HG02852 (cell line): ENCODE measurements at regions not wholly inside any gene's neighbourhood (a gene's known extent, or its start where the extent isn't known, plus 50 kb on each side); places are given as distances from the start of the nearest gene placed in this dataset.

Source experiments
- ATAC-seq: cut with Tn5 transposase; IDR thresholded peaks from one replicate; pipeline ENCODE4 v1.9.1; 2021; ENCODE audit warnings: mild to moderate bottlenecking, moderate library complexity; ENCODE audit not compliant: unreplicated experiment

DNA sequence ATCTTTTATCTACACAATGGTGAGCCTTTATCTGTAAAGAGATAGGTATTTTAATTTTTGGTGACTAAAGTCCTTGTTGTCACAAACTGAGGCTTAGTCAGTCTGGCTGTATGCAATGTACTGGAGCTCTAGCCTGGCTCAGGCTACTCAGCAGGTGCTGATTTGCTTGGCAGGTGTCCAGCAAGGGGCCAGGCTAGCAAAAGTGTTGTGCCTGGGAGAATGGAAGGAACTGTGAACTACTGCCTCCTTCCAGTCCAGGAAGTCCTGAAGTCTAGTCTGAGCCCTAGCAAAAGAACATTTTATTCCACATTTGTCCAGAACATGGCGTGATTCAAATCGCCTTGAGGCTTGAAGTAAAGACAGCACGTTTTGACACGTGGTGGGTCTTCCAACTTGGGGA, 260.5 kb downstream of the CCDC85A start:
- ATAC-seq = no peak

GRCh38 chr2:56448403-56449001, 264.7 kb downstream of the CCDC85A start:
- ATAC-seq = no peak

DNA sequence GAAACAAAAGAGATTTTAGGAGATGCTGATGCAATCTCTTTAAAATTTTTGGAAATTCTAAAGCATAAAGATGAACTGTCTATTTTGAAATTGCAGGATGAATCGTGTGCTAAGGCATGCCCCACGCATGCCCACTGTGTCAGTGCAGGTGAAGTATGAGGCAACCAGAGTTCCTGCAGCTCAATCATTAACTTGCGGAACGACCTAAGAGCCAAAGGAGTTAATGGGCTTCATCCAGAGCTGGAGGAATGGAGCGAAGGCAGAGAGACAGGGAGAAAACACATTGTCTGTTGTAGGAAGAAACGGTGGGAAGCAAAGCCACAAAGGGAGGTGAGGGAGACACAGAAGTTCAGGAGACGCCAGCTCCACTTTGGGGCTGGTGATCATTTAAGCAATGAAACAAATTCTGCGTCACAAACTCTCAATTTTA, 265.2 kb downstream of the CCDC85A start:
- ATAC-seq = no peak

GRCh38 chr2:56449449-56449860, 265.7 kb downstream of the CCDC85A start:
- ATAC-seq = no peak

GRCh38 chr2:56450047-56450446, 266.3 kb downstream of the CCDC85A start:
- no peak for ATAC-seq

- no peak for ATAC-seq
Measured at GRCh38 chr2:56450772-56451171, 267.0 kb downstream of the CCDC85A start.

- no peak for ATAC-seq
Measured at GRCh38 chr2:56455642-56456041, 271.9 kb downstream of the CCDC85A start.

DNA sequence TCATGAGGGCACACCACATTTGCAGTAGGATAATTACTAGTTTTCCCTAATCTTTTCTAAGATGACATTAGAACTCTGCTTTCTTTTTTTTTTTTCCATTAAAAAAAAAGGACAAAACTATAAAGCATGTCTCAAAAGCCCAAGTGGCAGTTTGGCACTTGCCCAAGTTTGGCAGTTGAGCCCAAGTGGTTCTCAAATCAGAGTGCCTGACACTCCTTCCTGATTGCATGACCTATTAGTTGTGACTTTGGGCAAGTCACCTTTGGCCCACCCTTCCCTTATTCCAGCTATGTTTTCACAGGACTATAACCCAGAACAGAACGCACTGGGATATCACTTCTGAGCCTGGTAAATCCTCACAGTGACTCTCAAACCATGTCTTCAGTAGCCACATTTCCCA, 273.0 kb downstream of the CCDC85A start:
- no peak for ATAC-seq

DNA sequence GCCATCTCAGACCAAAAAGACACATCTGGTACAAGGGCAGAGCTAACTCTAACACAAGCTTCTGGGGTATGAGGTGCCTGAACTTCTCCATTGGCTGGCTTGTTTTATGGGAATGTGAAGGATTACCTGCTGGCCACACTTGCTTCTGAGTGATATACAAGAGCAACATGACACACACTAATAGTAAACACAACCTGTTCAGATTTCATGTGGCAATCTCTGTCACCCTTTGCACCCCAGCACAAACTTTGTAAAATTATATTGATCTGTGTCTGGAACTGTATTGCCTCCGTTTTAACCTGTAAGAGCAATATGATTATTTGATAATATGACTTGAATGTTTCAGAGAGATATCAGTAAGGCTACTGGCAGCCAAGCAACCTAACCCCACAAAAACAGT, 276.7 kb downstream of the CCDC85A start:
- ATAC-seq = no peak

- ATAC-seq = no peak
Measured at GRCh38 chr2:56464066-56464465, 280.3 kb downstream of the CCDC85A start.

- no peak for ATAC-seq
Measured at GRCh38 chr2:56464613-56465012, 280.8 kb downstream of the CCDC85A start.

GRCh38 chr2:56465491-56465890, 281.7 kb downstream of the CCDC85A start:
- no peak for ATAC-seq

DNA sequence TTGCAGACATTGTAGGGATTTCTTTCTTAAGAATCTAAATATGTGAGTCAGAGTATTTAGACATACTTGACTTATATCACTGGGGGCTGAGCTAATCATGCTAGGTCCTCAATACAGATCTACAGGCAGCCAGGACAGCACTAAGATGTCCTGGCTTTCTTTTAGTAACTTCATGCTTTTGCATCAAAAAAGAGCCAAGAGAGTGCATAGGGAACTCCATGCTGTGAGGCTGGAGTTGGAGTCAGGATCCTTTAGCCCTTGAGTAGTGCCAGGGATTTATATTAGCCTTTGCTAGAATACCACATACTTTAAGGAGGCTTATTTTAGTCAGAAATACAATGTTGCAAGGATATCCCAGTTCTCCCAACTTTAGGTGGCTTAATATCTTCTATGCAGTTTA, 289.7 kb downstream of the CCDC85A start:
- ATAC-seq = no peak

GRCh38 chr2:56474412-56475158, 290.8 kb downstream of the CCDC85A start:
- ATAC-seq = no peak

DNA sequence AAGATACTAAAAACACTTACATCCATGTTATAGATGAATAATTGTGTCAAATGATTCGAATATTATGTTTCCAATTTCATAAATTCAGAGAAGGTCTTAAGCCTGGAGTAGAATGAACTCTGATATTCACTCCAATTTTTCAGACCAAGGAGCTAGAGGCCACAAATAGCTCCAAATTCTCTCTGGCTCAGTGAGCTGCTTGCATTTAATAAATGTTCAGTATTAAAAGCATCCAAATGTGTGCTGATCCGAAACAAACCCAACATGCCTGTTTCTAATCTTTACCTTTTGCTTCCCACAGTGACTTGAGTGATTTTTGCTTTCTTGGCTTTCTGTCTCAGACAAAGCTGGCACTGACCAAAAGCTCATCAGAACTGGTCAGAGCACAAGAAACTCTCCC, 291.4 kb downstream of the CCDC85A start:
- ATAC-seq = no peak

DNA sequence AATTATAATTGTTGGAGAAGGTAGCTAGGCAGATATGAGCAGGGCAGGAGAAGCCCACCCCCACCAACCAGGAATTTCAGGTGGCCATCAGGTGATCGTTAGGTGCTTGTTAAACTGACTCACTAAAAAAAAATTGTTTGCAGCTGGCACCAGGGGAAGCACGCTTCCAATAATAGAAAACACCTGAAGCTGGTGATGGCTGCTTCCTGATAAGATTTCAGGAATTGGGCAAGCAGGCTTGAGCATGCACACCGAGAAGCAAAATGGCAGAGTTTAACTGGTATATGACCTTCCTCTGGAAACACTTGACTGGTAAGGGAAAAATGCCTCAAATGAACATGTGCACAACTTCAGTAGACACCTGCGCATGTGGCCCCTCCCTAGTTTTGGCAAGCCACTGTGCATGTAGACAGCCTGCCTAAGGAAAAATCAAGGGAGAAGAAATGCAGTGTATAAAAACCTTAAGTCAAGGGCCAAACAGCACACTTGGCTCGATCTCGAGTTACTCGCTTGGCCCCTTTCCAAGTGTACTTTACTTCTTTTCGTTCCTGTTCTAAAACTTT, 292.8 kb downstream of the CCDC85A start:
- ATAC-seq = no peak

GRCh38 chr2:56478027-56478426, 294.2 kb downstream of the CCDC85A start:
- no peak for ATAC-seq

DNA sequence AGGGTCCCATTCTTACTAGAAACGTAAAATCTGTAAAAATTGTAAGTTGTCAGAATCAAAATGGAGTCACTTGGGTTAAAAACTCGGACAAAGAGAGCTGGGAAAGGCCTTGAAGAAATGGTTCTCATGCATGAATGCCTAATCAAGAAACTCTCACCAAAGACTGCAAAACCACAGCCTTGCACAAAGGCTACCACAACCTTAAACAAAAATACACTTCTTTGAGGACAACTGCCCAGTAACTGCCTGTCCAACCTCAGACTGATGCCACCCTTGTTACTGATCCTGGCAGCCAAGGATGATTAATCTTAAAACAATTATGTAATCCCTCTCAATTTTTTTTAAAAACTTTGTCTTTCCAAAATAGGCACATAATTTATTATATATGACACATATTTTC, 299.3 kb downstream of the CCDC85A start:
- ATAC-seq = no peak

- ATAC-seq = no peak
Measured at GRCh38 chr2:56484906-56485305, 301.1 kb downstream of the CCDC85A start.

- ATAC-seq = no peak
Measured at GRCh38 chr2:56500317-56500716, 316.5 kb downstream of the CCDC85A start.

- no peak for ATAC-seq
Measured at GRCh38 chr2:56502616-56503015, 318.8 kb downstream of the CCDC85A start.

- no peak for ATAC-seq
Measured at GRCh38 chr2:56505885-56506284, 322.1 kb downstream of the CCDC85A start.
